Astrocyte of the hippocampus (primary cell): ENCODE measurements at regions not wholly inside any gene's neighbourhood (a gene's known extent, or its start where the extent isn't known, plus 50 kb on each side); places are given as distances from the start of the nearest gene placed in this dataset.

Source experiments
- DNase-seq: peaks from one replicate; pipeline ENCODE4 v3.0.0; 2011; ENCODE audit warnings: low read depth, low spot score

GRCh38 chr16:64541621-64542020 is 580.2 kb downstream of the CDH11 start:
- no peak for DNase-seq

- no peak for DNase-seq
These were observed 581.4 kb downstream of the CDH11 start for GRCh38 chr16:64540434-64540833.

DNA sequence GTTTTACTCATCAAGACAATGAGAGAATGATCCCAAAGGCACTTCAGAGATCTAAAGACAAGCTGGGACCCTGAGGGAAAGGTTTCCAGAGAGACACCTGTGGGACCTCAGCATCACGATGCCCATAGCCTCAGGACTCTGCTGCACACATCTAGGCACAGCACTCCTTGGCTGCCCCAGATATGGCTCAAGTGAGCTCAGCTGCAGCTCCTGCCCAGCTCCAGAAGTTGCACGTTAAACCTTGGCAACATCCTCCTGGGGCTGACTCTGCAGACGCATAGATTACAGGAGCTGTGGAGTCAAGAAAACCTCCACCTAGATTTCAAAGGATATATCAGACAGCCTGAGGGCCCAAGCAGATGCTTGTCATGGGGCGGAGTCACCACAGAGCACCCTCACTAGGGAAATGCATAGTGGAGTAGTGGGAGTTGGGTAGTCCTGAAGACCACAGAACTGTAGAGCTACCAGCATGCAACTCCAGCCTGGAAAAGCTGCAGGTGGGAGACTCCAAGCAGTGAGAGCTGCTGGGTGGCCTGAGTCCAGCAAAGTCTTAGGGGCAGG is 582.0 kb downstream of the CDH11 start:
- no peak for DNase-seq

- peak; percentile 1 for DNase-seq
These were observed 587.6 kb downstream of the CDH11 start for GRCh38 chr16:64534180-64534780.

DNA sequence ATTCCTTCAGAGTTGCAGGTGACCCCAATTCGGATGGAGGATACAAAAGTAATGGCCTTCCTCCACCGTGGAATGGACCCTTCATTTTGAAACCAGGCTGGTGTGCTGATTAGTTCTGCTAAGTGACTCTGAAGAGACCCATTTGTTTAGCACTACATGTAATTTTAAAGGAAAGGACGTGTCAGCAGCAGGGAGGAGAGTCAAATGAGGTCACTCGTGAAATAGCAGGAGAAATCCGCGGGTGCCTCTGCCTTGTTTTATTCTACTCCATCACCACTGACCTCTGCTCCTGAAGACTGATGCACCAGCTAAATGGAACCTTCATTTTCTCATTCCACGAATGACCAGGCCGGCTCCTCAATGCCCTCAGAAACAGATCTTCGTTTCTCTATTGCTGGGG is 589.2 kb downstream of the CDH11 start:
- DNase-seq = no peak

GRCh38 chr16:64532117-64532516 is 589.7 kb downstream of the CDH11 start:
- no peak for DNase-seq

DNA sequence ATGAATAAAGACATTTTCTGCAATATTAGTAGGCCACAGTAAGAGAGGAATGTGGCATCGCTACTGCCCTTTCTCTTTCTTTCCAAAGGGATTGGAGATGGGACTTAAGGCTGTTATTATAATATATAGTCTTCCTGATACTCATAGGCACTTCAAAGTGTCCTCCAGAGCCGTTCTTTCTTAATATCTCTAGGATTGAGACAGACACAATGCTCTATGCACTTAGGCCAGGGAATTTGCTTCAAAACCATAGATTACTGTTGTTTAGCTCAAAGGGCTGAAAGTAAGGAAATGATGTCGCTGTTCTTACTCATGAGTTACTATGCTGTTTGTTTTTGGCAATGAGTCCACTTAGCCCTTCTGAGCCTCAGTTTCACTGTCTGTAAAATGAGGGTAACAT is 590.5 kb downstream of the CDH11 start:
- no peak for DNase-seq

GRCh38 chr16:64522548-64522947 is 599.3 kb downstream of the CDH11 start:
- DNase-seq = no peak

- DNase-seq = no peak
These were observed 608.0 kb downstream of the CDH11 start for GRCh38 chr16:64513871-64514270.

DNA sequence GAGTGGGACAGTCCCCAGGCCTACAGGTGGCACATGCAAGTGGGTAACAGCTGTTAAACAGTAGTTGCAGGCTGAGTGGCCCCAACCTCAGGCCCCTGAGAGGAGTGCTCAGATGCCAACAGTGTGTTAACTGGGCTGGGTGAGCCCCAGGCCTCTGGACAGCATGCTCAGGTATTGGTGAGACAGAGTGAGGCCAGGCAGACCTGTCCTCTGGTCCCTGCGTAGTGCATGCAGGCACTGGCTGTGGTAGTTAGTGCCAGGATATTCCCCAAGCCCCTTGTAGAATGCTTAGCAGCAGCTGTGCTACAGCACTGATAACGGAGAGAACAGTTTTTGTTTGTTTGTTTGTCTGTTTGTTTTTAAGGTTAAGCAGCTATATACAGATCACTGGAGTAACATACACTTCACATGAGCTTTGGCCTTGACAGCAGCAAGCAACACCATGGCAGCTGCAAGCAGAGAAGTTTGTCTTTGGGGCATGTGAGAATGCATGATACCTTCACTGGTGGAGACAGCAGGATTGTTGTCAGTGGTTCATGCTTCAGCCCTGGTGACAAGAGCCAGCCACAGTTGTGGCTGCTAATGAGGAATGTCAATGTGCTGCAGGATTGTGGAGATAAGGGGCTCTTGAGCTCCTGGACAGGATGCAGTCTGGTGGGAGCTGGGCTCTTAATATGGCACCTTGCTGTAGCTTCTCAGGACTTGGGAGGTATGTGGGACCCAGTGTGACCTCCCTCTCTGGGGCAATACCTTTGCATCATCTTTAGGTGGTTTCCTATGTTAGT is 614.4 kb downstream of the CDH11 start:
- DNase-seq = no peak

- DNase-seq = no peak
These were observed 622.7 kb downstream of the CDH11 start for GRCh38 chr16:64499211-64499610.

GRCh38 chr16:64498363-64498762 is 623.5 kb downstream of the CDH11 start:
- no peak for DNase-seq

DNA sequence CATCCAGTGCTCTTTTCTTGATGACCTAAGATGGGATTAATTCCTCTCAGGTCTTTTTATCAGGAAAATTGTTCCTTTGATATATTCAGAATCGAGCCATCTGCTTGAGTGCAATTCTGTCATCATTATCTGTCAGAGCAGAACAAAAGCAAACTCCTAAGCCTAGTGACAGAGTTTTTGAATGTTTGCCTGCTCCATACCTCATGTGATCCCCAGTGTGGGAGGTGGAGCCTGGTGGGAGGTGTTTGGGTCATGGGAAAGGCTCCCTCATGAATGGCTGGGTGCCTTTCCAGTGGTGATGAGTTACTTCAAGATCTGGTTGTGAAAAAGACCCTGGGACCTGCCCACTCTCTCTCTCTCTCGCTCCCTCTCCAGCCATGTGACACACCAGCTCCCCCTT is 628.2 kb downstream of the CDH11 start:
- DNase-seq = no peak

DNA sequence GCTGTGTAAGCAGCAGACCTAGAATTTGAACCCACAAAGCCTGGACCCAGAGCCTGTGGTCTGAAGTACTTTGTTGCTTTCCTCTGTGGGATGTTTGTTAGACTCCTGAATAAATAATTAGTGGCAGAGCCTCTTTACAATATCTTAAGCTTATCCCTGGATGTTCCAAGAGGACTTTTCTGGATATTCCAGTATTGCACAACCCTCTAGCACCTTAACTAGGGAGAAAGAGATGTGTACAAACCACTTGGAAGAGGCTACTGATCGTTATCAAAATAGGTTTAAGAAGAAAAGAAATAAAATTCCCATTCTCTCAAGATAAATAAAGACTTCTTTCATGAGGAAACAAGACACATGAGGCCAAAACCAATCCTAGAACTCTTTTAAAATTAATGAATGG is 632.4 kb downstream of the CDH11 start:
- peak; percentile 9 for DNase-seq

- DNase-seq = no peak
These were observed 635.3 kb downstream of the CDH11 start for GRCh38 chr16:64486561-64486960.

- no peak for DNase-seq
These were observed 640.4 kb downstream of the CDH11 start for GRCh38 chr16:64481497-64481896.

DNA sequence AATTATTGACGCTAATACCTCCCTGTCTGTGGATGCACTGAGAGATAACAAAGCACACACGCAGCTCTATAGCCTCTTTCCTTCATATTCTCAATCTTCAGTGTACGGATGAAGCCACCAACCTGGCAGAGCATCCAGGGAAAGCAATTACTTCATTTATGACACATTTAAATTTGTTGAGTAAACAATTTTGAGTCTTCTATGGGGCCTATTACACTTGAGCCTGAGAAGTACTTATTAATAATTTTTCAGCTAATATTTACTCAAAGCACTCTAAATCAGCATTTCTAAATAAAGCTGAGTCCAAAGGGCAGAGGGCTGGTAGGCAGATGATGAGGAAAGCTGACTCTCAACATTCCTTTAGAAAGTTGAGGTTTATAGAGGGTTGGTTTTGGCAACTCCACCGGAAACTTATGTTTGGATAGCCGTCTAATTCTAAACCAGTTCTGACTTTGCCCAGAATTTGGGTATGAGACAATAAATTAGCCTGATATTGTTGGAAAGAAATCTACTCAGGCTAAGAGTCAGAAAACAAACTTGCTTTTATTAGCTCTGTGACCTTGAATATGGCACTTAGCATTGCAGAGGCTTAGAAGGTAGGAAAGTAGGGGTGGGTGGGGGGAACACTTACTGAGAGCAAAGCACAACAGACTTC is 643.5 kb downstream of the CDH11 start:
- DNase-seq = peak; percentile 83

DNA sequence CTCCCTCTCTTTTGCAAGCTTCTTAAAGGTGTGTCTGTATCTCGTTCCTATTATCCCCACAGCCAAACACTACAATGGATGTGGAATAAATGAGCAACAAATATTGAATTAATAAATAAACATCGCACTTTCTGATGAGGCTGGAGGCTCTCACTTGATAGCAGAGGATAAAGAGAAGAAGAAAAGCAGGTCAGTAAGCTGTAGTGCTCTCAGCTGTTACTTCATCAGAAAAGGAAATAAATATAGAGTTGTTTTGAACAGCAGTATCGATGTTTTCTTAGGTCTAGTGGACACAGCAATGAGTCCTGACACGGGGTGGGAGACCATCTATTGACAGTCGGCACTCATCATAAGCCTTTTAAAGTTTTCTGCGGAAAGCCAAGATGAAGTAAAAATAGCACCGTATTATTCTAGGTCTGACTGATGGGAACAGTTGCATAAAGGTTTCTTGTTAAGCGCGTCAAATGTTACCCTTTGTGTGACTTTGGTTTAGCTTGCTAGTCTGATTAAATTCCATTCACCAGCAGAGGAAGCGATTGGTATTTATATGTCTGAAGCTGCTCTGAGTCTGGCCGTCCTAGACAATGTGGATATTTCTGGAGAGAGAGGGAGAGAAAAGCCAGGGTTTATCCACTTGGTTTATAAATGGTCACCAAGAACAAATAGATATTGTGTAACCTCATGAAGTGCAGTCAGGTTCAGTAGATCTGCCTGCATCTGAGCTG is 646.1 kb downstream of the CDH11 start:
- peak; percentile 65 for DNase-seq

GRCh38 chr16:64470916-64471315 is 650.9 kb downstream of the CDH11 start:
- no peak for DNase-seq

DNA sequence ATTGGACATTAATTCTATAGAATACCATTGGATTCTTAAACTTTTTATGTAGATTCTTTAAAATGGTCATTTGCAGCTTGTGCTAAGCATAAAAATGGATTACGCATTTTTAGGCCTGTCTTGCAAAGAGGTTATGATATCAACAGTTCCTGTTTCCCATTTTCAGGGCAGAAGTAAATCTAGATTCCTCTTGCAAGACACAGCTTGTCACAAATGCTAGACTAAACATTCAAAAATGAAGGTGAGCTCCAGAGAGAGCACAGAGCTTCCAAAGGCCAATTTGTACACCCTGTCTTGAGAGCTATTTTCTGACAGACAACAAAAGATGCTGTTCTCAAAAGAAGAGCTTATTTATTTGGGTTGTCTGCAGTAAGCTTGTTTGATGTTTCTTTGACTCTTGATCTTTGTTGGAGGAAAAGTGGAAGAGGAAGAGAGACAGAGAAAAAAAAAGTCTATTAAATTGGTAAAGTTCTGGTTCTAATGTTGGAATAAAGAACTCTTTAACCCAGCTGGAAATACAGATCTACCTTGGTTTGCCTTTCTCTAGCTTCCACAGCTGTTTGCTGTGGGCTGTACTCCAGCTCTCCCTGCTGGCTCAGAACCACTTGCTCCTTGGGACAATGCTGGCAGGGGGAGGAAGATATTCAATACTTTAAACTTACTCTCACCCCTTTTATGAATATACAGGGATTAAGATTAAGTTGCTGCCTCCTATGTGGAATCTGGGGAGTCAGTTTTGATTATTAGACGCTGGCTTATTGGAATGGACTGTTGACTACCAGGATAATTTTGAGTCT is 651.8 kb downstream of the CDH11 start:
- DNase-seq = peak; percentile 17

GRCh38 chr16:64469351-64469750 is 652.5 kb downstream of the CDH11 start:
- DNase-seq = no peak
